ENCODE measurements at regions not wholly inside any gene's neighbourhood (a gene's known extent, or its start where the extent isn't known, plus 50 kb on each side); places are given as distances from the start of the nearest gene placed in this dataset.

DNA sequence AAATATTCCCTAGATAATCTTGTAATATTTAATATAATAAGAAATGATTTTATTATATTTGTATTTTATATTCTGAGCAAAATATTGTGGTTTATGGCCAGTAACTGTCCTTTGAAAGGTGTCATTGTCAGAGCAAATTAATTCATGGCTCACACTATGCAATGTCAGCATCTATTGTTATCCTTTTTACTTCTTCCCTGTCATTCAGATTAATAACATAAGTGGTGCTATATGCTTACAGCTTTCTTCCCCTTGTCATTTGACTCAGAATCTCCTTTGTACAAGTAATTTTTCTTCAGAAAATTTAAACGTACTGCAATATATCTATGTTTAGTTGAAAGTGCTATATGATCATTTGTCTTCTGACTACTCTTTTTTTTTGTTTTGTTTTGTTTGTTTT, 1738.2 kb upstream of the MIR17HG start:
- no peak for DNase-seq
- no peaks in the 10 kb centered on the region for H3K4me1 ChIP-seq (ENCODE audit: insufficient read depth)
- H3K4me3 ChIP-seq: no peak overlapping the region
- H3K36me3 ChIP-seq: no peaks in the 10 kb centered on the region
- 55 to 80% (median 61%) methylated on average over 1 of the region's 1 CpG for WGBS, 3 donors
- intact Hi-C loops (cut with DNase I): no loop called here
- H3K27me3 ChIP-seq: no peaks in the 10 kb centered on the region
- H3K9me3 ChIP-seq: no peaks in the 10 kb centered on the region
- no peak overlapping the region for H3K27ac ChIP-seq
- TF ChIP-seq EP300 (IDR thresholded peaks at IDR 0.05) (no peak), POLR2A (IDR thresholded peaks at IDR 0.05) (no peak)
- TF ChIP-seq, protein P1, sequence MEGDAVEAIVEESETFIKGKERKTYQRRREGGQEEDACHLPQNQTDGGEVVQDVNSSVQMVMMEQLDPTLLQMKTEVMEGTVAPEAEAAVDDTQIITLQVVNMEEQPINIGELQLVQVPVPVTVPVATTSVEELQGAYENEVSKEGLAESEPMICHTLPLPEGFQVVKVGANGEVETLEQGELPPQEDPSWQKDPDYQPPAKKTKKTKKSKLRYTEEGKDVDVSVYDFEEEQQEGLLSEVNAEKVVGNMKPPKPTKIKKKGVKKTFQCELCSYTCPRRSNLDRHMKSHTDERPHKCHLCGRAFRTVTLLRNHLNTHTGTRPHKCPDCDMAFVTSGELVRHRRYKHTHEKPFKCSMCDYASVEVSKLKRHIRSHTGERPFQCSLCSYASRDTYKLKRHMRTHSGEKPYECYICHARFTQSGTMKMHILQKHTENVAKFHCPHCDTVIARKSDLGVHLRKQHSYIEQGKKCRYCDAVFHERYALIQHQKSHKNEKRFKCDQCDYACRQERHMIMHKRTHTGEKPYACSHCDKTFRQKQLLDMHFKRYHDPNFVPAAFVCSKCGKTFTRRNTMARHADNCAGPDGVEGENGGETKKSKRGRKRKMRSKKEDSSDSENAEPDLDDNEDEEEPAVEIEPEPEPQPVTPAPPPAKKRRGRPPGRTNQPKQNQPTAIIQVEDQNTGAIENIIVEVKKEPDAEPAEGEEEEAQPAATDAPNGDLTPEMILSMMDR (IDR thresholded peaks at IDR 0.05): no peak

DNA sequence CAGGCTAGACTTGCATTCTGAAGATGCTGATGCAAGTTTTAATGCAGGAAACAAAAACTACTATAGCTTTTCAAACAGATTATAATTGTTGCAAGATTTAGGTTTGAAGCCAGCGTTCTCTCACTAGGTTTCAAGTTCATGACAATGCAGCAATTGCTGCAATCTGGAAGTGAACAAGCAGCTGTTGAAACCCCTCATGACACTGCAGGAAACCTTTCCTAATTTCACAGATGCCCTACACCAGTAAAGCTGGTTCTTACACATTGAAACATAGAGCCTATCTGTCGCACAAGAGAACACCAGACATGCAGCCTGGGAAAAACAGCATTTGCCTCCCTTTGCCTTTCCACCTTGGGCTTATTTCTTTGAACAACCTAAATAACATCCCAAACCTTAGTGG, 1737.2 kb upstream of the MIR17HG start:
- intact Hi-C loops (cut with DNase I): no loop called here
- Histone ChIP-seq H3K4me1 (ENCODE audit: insufficient read depth) (no peaks in the 10 kb centered on the region), H3K9me3 (no peaks in the 10 kb centered on the region), H3K36me3 (no peaks in the 10 kb centered on the region), H3K27ac (no peak overlapping the region), H3K27me3 (no peaks in the 10 kb centered on the region), H3K4me3 (no peak overlapping the region)
- DNase-seq: no peak
- no peak for TF ChIP-seq EP300 (IDR thresholded peaks at IDR 0.05)
- no peak for TF ChIP-seq POLR2A (IDR thresholded peaks at IDR 0.05)
- TF ChIP-seq, protein P1 (IDR thresholded peaks at IDR 0.05): no peak
- 67 to 74% (median 72%) methylated on average over 2 of the region's 2 CpGs for WGBS, 3 donors

DNA sequence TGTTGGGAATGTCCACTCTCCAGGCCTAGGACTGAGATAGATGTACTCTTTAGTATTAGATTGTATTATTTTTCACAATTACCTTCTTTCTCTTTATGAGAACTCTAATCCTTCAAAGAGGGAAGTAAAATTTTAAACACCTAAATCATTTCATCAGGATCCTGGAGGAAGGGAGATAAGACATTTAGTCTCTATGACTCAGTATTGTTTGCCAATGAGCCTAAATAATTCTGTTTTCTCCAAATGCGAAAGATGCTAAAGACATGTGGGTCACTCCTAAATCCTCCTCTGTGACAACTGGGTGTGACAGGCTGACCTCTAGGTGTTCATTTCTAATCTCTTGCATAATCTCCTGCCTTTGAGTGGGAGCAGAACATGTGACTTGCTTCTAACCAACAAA, 1736.6 kb upstream of the MIR17HG start:
- intact Hi-C loops (cut with DNase I): no loop called here
- H3K9me3 ChIP-seq: no peaks in the 10 kb centered on the region
- H3K36me3 ChIP-seq: no peaks in the 10 kb centered on the region
- 91 to 92% (median 92%) methylated on average over 1 of the region's 1 CpG for WGBS, 3 donors
- no peak overlapping the region for H3K4me3 ChIP-seq
- no peaks in the 10 kb centered on the region for H3K27me3 ChIP-seq
- H3K4me1 ChIP-seq (ENCODE audit: insufficient read depth): no peaks in the 10 kb centered on the region
- DNase-seq: no peak
- TF ChIP-seq EP300 (IDR thresholded peaks at IDR 0.05) (no peak), POLR2A (IDR thresholded peaks at IDR 0.05) (no peak)
- TF ChIP-seq, protein P1 (IDR thresholded peaks at IDR 0.05): no peak
- no peak overlapping the region for H3K27ac ChIP-seq

DNA sequence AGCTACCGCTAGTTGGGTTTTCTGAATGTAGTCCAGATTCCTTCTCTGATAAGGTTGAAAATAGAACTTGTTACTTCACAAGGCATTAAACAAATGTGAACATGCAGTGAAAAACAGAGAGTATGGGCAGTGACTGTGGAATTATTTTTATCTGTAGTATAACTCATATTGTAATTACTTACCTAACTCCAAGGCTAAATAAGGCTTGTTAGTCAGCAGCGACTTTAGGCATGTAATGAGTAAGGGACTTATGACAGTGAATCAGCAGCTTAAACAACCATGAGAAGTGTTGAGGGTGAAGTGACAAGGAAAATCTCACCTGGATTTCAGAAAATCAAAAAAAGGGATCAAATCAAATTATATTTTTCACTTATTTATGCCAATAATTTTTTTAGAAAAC, 1719.5 kb upstream of the MIR17HG start:
- 82 to 94% (median 87%) methylated on average over 2 of the region's 2 CpGs for WGBS, 3 donors
- Histone ChIP-seq H3K4me3 (no peak overlapping the region), H3K36me3 (no peaks in the 10 kb centered on the region), H3K27ac (no peak overlapping the region), H3K4me1 (ENCODE audit: insufficient read depth) (no peaks in the 10 kb centered on the region), H3K9me3 (no peaks in the 10 kb centered on the region), H3K27me3 (no peaks in the 10 kb centered on the region)
- DNase-seq: no peak
- TF ChIP-seq EP300 (IDR thresholded peaks at IDR 0.05) (no peak), POLR2A (IDR thresholded peaks at IDR 0.05) (no peak)
- TF ChIP-seq, protein P1 (IDR thresholded peaks at IDR 0.05): no peak
- intact Hi-C loops (cut with DNase I): no loop called here

DNA sequence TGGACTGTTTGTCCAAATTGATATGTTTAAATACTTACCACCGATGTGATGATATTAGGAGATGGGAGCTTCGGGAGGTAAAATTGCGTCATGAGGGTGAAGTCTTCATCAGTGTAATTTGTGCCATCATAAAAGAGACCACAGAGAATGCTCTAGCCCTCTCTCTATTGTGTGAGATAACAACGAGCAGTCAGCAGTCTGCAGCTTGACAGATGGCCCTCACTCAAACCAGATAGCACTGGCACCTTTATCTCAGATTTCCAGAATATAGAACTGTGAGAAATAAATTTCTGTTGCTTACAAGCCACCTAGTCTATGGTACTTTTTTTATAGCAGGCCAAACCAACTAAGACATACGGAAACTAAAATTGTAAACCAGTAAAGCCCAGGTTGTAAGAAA, 1718.9 kb upstream of the MIR17HG start:
- Histone ChIP-seq H3K9me3 (no peaks in the 10 kb centered on the region), H3K36me3 (no peaks in the 10 kb centered on the region), H3K4me1 (ENCODE audit: insufficient read depth) (no peaks in the 10 kb centered on the region), H3K27me3 (no peaks in the 10 kb centered on the region), H3K27ac (no peak overlapping the region), H3K4me3 (no peak overlapping the region)
- no peak for DNase-seq
- TF ChIP-seq, protein P1 (IDR thresholded peaks at IDR 0.05): no peak
- no peak for TF ChIP-seq EP300 (IDR thresholded peaks at IDR 0.05)
- TF ChIP-seq POLR2A (IDR thresholded peaks at IDR 0.05): no peak
- intact Hi-C loops (cut with DNase I): no loop called here
- 75 to 85% (median 84%) methylated on average over 5 of the region's 5 CpGs for WGBS, 3 donors

Measured in ovary (tissue), 7 donors.